Common myeloid progenitor, CD34-positive (primary cell): ENCODE measurements at regions not wholly inside any gene's neighbourhood (a gene's known extent, or its start where the extent isn't known, plus 50 kb on each side); places are given as distances from the start of the nearest gene placed in this dataset.

Source experiments
- CTCF ChIA-PET: fragments of 350-600 bp; sonication (Branson Sonifier 250); formaldehyde crosslinking; loops from one replicate; lab custom pipeline; 2021; ENCODE audit warnings: antibody characterized with exemption; lab: Charles Lee
- POLR2A ChIA-PET: fragments of 350-600 bp; sonication (Branson Sonifier 250); formaldehyde crosslinking; loops from one replicate; lab custom pipeline; 2021; ENCODE audit warnings: antibody characterized with exemption; lab: Charles Lee
- DNase-seq, 3 donors: peaks; one replicate each; pipeline versions ENCODE4 v3.0.0 to v3.0.0-alpha.2; 2013
- H3K27ac ChIP-seq, 2 experiments: 1 replicate in 1 of 2; 2 replicates in 1 of 2; pipeline ENCODE4 v1.7.0; 2013; ENCODE audit warnings: inconsistent platforms in 2 of 2, low read length in 2 of 2, mild to moderate bottlenecking in 2 of 2, low read depth in 1 of 2, moderate library complexity in 1 of 2; ENCODE audit not compliant: severe bottlenecking in 2 of 2, insufficient read depth in 1 of 2, poor library complexity in 1 of 2
- H3K27me3 ChIP-seq, 5 experiments: replicated peaks in 2 of 5; 1 replicate in 3 of 5; 2 replicates in 2 of 5; pipeline versions ENCODE4 v1.6.1 to v1.7.0; 2013; ENCODE audit warnings: low read length in 4 of 5, mild to moderate bottlenecking in 2 of 5, moderate library complexity in 2 of 5, inconsistent platforms in 1 of 5; ENCODE audit not compliant: insufficient read depth in 5 of 5, control insufficient read depth in 4 of 5
- H3K36me3 ChIP-seq, 4 experiments: 1 replicate in 2 of 4; 2 replicates in 2 of 4; pipeline versions ENCODE4 v1.6.1 to v1.7.0; 2013; ENCODE audit warnings: low read length in 3 of 4, control low read depth in 1 of 4, mild to moderate bottlenecking in 1 of 4; ENCODE audit not compliant: control insufficient read depth in 4 of 4, insufficient read depth in 4 of 4
- H3K4me1 ChIP-seq, 4 experiments: 1 replicate in 3 of 4; 2 replicates in 1 of 4; pipeline versions ENCODE4 v1.6.1 to v1.7.1; 2013; ENCODE audit warnings: low read length in 3 of 4, mild to moderate bottlenecking in 3 of 4, control low read depth in 1 of 4, inconsistent platforms in 1 of 4, moderate library complexity in 1 of 4; ENCODE audit not compliant: control insufficient read depth in 4 of 4, insufficient read depth in 4 of 4; ENCODE audit errors: control extremely low read depth in 1 of 4
- H3K4me3 ChIP-seq, 7 experiments: 1 replicate in 4 of 7; 2 replicates in 3 of 7; pipeline versions ENCODE4 v1.5.1 to v1.7.0; 2013; ENCODE audit warnings: mild to moderate bottlenecking in 7 of 7, low read length in 6 of 7, moderate library complexity in 6 of 7, inconsistent platforms in 2 of 7, low read depth in 2 of 7, control low read depth in 1 of 7; ENCODE audit not compliant: insufficient read depth in 4 of 7, control insufficient read depth in 1 of 7; ENCODE audit errors: extremely low read depth in 1 of 7
- H3K9me3 ChIP-seq, 5 experiments: 1 replicate in 4 of 5; 2 replicates in 1 of 5; pipeline versions ENCODE4 v1.6.1 to v1.7.1; 2013; ENCODE audit warnings: low read length in 4 of 5, mild to moderate bottlenecking in 2 of 5, inconsistent platforms in 1 of 5, low read depth in 1 of 5, moderate library complexity in 1 of 5; ENCODE audit not compliant: control insufficient read depth in 4 of 5, insufficient read depth in 2 of 5; ENCODE audit errors: control extremely low read depth in 1 of 5
- WGBS: methylation state at CpG from one replicate; pipeline ENCODE4 v1.1.5; 2013; ENCODE audit not compliant: insufficient coverage; 5-methylcytosine and 5-hydroxymethylcytosine counted together

DNA sequence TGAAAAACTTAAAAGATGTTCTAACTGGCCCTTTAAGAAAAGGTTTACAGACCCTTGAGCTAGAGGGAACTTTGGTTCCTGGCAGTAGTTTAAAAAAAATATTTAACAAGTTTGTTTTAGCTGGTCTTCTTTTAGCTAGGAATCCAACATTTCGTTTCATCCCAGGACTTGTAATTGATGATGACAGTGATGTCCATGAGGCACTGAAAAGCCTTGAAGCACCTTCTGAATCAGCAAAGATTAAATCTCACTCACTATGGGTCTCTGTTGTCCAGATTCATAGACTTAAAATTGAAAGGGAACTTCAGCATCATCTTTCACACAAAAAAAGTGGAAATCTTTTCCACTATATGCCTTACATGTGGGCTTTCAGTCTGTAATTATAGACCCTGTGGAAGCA lies 102.9 kb upstream of the ETAA1 start:
- Histone ChIP-seq H3K9me3 (no peaks in the 10 kb centered on the region), H3K27ac (no peak overlapping the region), H3K4me3 (no peak overlapping the region), H3K36me3 (no peaks in the 10 kb centered on the region), H3K27me3 (no peaks in the 10 kb centered on the region), H3K4me1 (no peaks in the 10 kb centered on the region)
- WGBS = 100% methylated on average over 1 of the region's 1 CpG
- DNase-seq = no peak
- CTCF ChIA-PET = no interaction called here
- POLR2A ChIA-PET = no interaction called here

DNA sequence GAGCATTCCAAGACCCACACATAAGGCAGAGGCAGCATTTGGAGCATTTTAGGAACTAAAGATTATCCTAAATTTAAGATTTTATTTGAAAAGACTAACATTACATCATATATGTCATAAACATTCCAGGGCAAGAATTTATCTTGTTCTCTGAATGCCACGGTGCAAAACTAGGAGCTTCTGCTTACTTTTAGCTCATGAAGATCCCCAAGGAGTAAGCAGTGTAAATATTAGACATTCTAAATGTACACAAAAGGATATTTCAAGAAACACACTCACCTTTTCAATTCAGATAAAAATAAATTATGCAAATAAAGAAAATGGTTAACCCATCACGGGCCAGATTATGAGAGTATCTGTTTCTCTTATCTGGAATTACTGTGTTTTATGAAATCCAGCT lies 101.7 kb upstream of the ETAA1 start:
- no peaks in the 10 kb centered on the region for H3K4me1 ChIP-seq
- WGBS = no CpG with 5 or more reads among the region's 2 CpGs
- no peaks in the 10 kb centered on the region for H3K27me3 ChIP-seq
- no peak for DNase-seq
- no peaks in the 10 kb centered on the region for H3K36me3 ChIP-seq
- no peak overlapping the region for H3K27ac ChIP-seq
- POLR2A ChIA-PET = no interaction called here
- H3K4me3 ChIP-seq = no peak overlapping the region
- CTCF ChIA-PET = no interaction called here
- H3K9me3 ChIP-seq = no peaks in the 10 kb centered on the region

DNA sequence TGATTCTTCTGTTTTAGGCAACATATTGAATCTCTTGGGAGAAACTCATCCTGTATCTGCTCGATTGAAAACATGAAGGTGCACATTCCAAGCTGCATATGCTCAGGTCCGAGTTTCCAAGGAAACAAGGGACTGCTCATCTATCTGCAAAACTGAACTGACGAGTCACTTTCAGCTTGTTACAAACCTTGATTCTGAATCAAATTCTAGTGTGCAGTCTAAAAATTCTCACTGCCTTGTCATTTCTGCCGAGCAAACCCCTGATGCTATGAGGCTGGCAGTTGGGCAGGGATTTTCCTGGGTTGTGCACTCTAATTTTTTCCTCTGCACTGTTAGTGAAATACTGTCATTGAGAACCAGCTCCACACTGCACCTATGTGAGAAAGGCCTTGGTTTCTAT lies 101.3 kb upstream of the ETAA1 start:
- CTCF ChIA-PET = interaction anchor here (1.5 kb wide), 1 partner anchor 25 kb away, joined by 3 read pairs; no protein-coding TSS in a partner anchor
- Histone ChIP-seq H3K9me3 (no peaks in the 10 kb centered on the region), H3K27me3 (no peaks in the 10 kb centered on the region), H3K27ac (no peak overlapping the region), H3K36me3 (no peaks in the 10 kb centered on the region), H3K4me1 (no peaks in the 10 kb centered on the region), H3K4me3 (no peak overlapping the region)
- WGBS = 90% methylated on average over 4 of the region's 4 CpGs
- POLR2A ChIA-PET = no interaction called here
- no peak for DNase-seq

DNA sequence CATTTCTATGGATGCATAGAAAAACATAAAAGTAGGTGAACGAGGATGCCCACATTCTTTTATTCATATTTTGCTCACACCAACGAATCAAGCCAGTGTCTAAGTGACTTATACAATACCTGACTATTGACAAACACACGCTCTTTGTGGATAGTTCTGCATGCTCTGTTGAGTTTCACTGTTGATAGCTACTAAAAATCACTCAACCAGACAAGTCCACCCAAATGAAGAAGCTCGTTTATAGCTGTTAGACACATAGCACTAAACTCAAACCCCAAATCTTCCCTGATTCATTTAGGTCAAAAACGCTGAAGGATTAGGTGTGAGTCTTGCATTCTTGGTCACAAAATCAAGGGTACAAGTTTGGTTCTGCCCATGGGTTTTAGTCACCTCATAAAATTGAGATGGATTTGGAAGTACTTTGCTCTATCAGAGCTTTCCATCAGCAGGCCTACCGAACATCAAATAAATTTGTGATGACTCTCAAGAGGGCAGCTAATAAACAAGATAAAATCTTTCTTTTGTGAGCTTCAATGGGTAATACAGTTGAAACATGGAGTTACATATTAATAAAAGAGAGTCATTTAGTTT lies 92.7 kb upstream of the ETAA1 start:
- 100% methylated on average over 3 of the region's 6 CpGs for WGBS
- no peak overlapping the region for H3K27ac ChIP-seq
- H3K9me3 ChIP-seq = no peaks in the 10 kb centered on the region
- DNase-seq = no peak
- no peaks in the 10 kb centered on the region for H3K36me3 ChIP-seq
- ChIA-PET POLR2A (no interaction called here), CTCF (no interaction called here)
- no peaks in the 10 kb centered on the region for H3K4me1 ChIP-seq
- H3K27me3 ChIP-seq = no peaks in the 10 kb centered on the region
- H3K4me3 ChIP-seq = no peak overlapping the region

DNA sequence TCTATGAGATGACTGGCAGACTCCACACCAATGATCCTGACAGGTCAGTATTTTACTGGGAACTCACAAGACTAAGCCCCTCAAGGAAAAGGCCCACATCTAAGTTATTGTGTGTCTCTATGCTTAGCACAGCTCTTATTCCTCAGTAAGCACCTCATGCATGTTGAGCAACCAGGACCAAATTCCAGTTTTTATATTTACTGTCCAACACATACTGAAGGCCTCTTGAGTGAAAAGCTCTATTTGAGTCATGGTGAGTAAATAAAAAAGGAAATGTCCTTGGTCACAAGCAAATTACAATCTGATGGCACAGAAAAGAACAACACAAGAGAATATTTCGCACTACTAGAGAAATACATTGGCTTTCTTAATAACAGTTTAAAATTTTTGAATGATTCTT lies 87.9 kb upstream of the ETAA1 start:
- WGBS = no CpG with 5 or more reads among the region's 1 CpG
- no peak overlapping the region for H3K27ac ChIP-seq
- POLR2A ChIA-PET = no interaction called here
- CTCF ChIA-PET = interaction anchor here (0.8 kb wide), 1 partner anchor 10 kb away, joined by 4 read pairs; no protein-coding TSS in a partner anchor
- H3K4me3 ChIP-seq = no peak overlapping the region
- no peaks in the 10 kb centered on the region for H3K36me3 ChIP-seq
- DNase-seq = no peak
- H3K9me3 ChIP-seq = no peaks in the 10 kb centered on the region
- no peaks in the 10 kb centered on the region for H3K27me3 ChIP-seq
- H3K4me1 ChIP-seq = no peaks in the 10 kb centered on the region

DNA sequence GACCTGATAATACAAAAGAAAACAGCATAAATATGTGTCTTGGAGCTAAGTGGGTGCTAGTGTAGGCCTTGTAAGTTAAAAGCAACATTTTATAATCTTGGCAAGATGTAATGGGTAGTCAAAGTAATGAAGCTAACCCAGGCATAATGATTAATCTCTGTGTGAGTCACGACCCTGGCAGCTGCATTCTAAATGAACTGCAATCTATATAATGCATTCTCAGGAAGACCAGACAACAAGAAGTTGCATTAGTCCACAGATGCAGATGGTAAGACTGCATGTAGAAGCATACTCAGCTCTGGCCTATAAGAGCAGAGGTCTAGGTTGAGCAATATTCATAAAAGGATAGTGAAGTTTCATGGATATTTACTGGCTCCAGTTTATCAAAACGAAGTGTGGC lies 85.6 kb upstream of the ETAA1 start:
- H3K27ac ChIP-seq = no peak overlapping the region

DNA sequence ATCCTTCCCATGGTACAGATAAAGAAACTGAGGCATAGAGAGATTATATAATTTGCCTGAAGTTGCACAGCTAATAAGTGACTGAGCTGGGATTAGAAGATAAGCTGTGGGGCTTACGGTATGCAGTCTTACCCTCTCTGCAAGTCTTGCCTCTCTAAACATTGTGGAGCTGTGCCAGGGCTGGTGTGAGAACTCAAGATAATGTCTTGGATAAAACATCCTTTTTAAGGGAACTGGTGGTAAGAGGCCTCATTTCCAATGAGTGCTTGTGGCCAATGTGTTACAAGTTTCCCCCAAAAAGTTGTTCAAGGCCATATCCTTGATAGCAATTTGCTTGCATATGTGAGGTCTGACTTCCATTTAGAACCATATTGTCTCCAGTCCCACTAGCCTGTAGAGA lies 84.3 kb upstream of the ETAA1 start:
- Histone ChIP-seq H3K36me3 (no peaks in the 10 kb centered on the region), H3K27me3 (no peaks in the 10 kb centered on the region), H3K4me1 (no peaks in the 10 kb centered on the region), H3K4me3 (no peak overlapping the region), H3K27ac (no peak overlapping the region), H3K9me3 (no peaks in the 10 kb centered on the region)
- WGBS = 100% methylated on average over 1 of the region's 1 CpG
- POLR2A ChIA-PET = no interaction called here
- CTCF ChIA-PET = no interaction called here
- DNase-seq = no peak

More for the DNA sequence above, 85.6 kb upstream of the ETAA1 start:
- Histone ChIP-seq H3K36me3 (no peaks in the 10 kb centered on the region), H3K4me3 (no peak overlapping the region), H3K4me1 (no peaks in the 10 kb centered on the region), H3K9me3 (no peaks in the 10 kb centered on the region), H3K27me3 (no peaks in the 10 kb centered on the region)
- WGBS = 83% methylated on average over 1 of the region's 2 CpGs
- POLR2A ChIA-PET = no interaction called here
- no peak for DNase-seq
- CTCF ChIA-PET = no interaction called here
